HEK293 (cell line): ENCODE measurements at regions not wholly inside any gene's neighbourhood (a gene's known extent, or its start where the extent isn't known, plus 50 kb on each side); places are given as distances from the start of the nearest gene placed in this dataset.

ENCODE experiments used
- CTCF ChIA-PET: fragments of 350-600 bp; formaldehyde crosslinking; extraction: SDS; loops from one replicate; lab custom pipeline; 2021; ENCODE audit warnings: antibody characterized with exemption; lab: Yijun Ruan, JAX
- POLR2A ChIA-PET: fragments of 300-600 bp; formaldehyde crosslinking; extraction: SDS; loops from one replicate; lab custom pipeline; 2020; ENCODE audit warnings: antibody characterized with exemption, inconsistent platforms; lab: Yijun Ruan, JAX
- H3K27ac ChIP-seq: fragments of 200-500 bp; sonication (Bioruptor generic); 2 replicates; pipeline ENCODE4 v1.5.1; 2014; ENCODE audit warnings: low read depth, low read length, control low read depth, inconsistent platforms; ENCODE audit errors: extremely low read depth
- H3K36me3 ChIP-seq, 2 experiments: fragments of 200-500 bp in 1 of 2; sonication (Bioruptor generic) in 1 of 2; 1 replicate in 1 of 2; 2 replicates in 1 of 2; pipeline ENCODE4 v1.5.1; 2014 to 2017; ENCODE audit warnings: inconsistent platforms in 2 of 2, low read length in 2 of 2; ENCODE audit not compliant: control insufficient read depth in 2 of 2, insufficient read depth in 1 of 2
- H3K4me1 ChIP-seq: fragments of 200-500 bp; sonication (Bioruptor generic); 2 replicates; pipeline ENCODE4 v1.5.1; 2014; ENCODE audit warnings: mild to moderate bottlenecking, low read length, inconsistent platforms; ENCODE audit not compliant: control insufficient read depth, insufficient read depth
- H3K4me3 ChIP-seq: 2 replicates; pipeline ENCODE4 v1.5.1; 2011; ENCODE audit warnings: low read depth, mild to moderate bottlenecking, control low read depth, low read length, moderate library complexity
- H3K9me3 ChIP-seq: fragments of 200-500 bp; sonication (Bioruptor generic); 2 replicates; pipeline ENCODE4 v1.5.1; 2014; ENCODE audit warnings: low read depth, low read length, inconsistent platforms; ENCODE audit not compliant: control insufficient read depth, insufficient read depth
- BCL11A ChIP-seq: fragments of 450-650 bp; formaldehyde crosslinking; IDR thresholded peaks from 2 replicates; pipeline ENCODE4 v1.5.1; 2016; ENCODE audit warnings: low read depth, missing biosample characterization, missing genetic modification characterization
- PRDM1 ChIP-seq: fragments of 450-650 bp; formaldehyde crosslinking; IDR thresholded peaks from 2 replicates; pipeline ENCODE4; 2016; ENCODE audit warnings: missing biosample characterization, missing genetic modification characterization
- WT1 ChIP-seq: fragments of 450-650 bp; formaldehyde crosslinking; IDR thresholded peaks from 2 replicates; pipeline ENCODE4 v1.5.1; 2016; ENCODE audit warnings: missing biosample characterization, missing genetic modification characterization
- ZBTB8A ChIP-seq: fragments of 450-650 bp; formaldehyde crosslinking; IDR thresholded peaks from 2 replicates; pipeline ENCODE4 v1.5.1; 2016; ENCODE audit warnings: missing biosample characterization, missing genetic modification characterization
- ZFP41 ChIP-seq: fragments of 450-650 bp; formaldehyde crosslinking; IDR thresholded peaks from 2 replicates; pipeline ENCODE4 v1.5.1; 2016; ENCODE audit warnings: missing biosample characterization, missing genetic modification characterization, borderline replicate concordance
- ZNF114 ChIP-seq: fragments of 450-650 bp; formaldehyde crosslinking; IDR thresholded peaks from 2 replicates; pipeline ENCODE4 v1.5.0; 2017; ENCODE audit warnings: missing biosample characterization, missing genetic modification characterization
- ZNF2 ChIP-seq: fragments of 450-650 bp; formaldehyde crosslinking; IDR thresholded peaks from 2 replicates; pipeline ENCODE4 v1.5.1; 2016; ENCODE audit warnings: missing biosample characterization, missing genetic modification characterization
- ZNF202 ChIP-seq: fragments of 450-650 bp; formaldehyde crosslinking; IDR thresholded peaks from 2 replicates; pipeline ENCODE4 v1.5.1; 2016; ENCODE audit warnings: missing biosample characterization, missing genetic modification characterization, borderline replicate concordance
- ZNF221 ChIP-seq: fragments of 450-650 bp; formaldehyde crosslinking; IDR thresholded peaks from 2 replicates; pipeline ENCODE4 v1.5.1; 2017; ENCODE audit warnings: missing biosample characterization, missing genetic modification characterization, borderline replicate concordance
- ZNF239 ChIP-seq: fragments of 450-650 bp; formaldehyde crosslinking; IDR thresholded peaks from 2 replicates; pipeline ENCODE4 v1.5.1; 2016; ENCODE audit warnings: missing biosample characterization, missing genetic modification characterization
- ZNF311 ChIP-seq: fragments of 450-650 bp; formaldehyde crosslinking; IDR thresholded peaks from 2 replicates; pipeline ENCODE4 v1.5.1; 2017; ENCODE audit warnings: missing biosample characterization, missing genetic modification characterization, borderline replicate concordance
- ZNF558 ChIP-seq: fragments of 450-650 bp; formaldehyde crosslinking; IDR thresholded peaks from 2 replicates; pipeline ENCODE4 v1.5.1; 2016; ENCODE audit warnings: missing biosample characterization, missing genetic modification characterization
- ZNF585B ChIP-seq: fragments of 450-650 bp; formaldehyde crosslinking; IDR thresholded peaks from 2 replicates; pipeline ENCODE4 v1.5.1; 2016; ENCODE audit warnings: missing biosample characterization, missing genetic modification characterization
- ZXDB ChIP-seq: fragments of 450-650 bp; formaldehyde crosslinking; IDR thresholded peaks from 2 replicates; pipeline ENCODE4 v1.5.1; 2016; ENCODE audit warnings: missing biosample characterization, missing genetic modification characterization
- TF ChIP-seq, protein P1 (sequence below): fragments of 450-650 bp; formaldehyde crosslinking; IDR thresholded peaks from 2 replicates; pipeline ENCODE4 v1.5.1; 2016; ENCODE audit warnings: missing biosample characterization, missing genetic modification characterization
- TF ChIP-seq, protein P2 (sequence below): fragments of 450-650 bp; IDR thresholded peaks from 2 replicates; pipeline ENCODE4 v1.5.1; 2018; ENCODE audit warnings: missing biosample characterization, missing genetic modification characterization
- TF ChIP-seq, protein P3 (sequence below): fragments of 450-650 bp; formaldehyde crosslinking; IDR thresholded peaks from 2 replicates; pipeline ENCODE4 v1.5.1; 2016; ENCODE audit warnings: missing biosample characterization, missing genetic modification characterization
- TF ChIP-seq, protein P4 (sequence below): fragments of 450-650 bp; formaldehyde crosslinking; IDR thresholded peaks from 2 replicates; pipeline ENCODE4 v1.5.1; 2016; ENCODE audit warnings: missing biosample characterization, missing genetic modification characterization

DNA sequence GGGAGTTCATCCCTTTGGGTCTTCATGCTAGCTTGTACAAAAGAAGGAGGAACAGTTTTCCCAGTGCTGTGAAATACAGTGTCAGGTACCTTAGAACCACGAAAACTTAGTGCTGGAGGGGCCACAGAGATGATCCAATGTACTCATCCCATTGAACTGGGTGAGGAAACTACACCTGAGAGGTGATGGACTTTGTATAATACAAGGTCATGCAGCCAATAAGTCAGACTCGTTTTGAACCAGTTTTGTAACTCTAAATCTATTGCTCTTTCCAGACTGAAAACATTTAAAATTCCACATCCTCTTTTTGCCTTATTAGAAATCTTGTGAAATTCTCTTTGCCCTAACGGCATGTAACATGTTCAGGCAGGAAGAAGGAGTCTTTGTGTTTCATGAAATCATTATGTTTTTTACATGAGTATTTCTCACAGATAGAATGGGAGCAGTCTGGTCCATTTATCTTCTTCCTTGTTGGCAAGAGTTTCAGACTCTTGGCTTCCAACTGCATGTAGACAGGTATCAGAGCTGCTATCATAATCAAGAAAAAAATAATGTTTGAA lies 146.8 kb upstream of the FBXL7 start:
- no peaks in the 10 kb centered on the region for H3K36me3 ChIP-seq
- CTCF ChIA-PET, result no interaction called here
- POLR2A ChIA-PET, result no interaction called here
- TF ChIP-seq, protein P1, sequence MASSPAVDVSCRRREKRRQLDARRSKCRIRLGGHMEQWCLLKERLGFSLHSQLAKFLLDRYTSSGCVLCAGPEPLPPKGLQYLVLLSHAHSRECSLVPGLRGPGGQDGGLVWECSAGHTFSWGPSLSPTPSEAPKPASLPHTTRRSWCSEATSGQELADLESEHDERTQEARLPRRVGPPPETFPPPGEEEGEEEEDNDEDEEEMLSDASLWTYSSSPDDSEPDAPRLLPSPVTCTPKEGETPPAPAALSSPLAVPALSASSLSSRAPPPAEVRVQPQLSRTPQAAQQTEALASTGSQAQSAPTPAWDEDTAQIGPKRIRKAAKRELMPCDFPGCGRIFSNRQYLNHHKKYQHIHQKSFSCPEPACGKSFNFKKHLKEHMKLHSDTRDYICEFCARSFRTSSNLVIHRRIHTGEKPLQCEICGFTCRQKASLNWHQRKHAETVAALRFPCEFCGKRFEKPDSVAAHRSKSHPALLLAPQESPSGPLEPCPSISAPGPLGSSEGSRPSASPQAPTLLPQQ (tag by site-specific recombination), result no peak
- TF ChIP-seq, protein P2, sequence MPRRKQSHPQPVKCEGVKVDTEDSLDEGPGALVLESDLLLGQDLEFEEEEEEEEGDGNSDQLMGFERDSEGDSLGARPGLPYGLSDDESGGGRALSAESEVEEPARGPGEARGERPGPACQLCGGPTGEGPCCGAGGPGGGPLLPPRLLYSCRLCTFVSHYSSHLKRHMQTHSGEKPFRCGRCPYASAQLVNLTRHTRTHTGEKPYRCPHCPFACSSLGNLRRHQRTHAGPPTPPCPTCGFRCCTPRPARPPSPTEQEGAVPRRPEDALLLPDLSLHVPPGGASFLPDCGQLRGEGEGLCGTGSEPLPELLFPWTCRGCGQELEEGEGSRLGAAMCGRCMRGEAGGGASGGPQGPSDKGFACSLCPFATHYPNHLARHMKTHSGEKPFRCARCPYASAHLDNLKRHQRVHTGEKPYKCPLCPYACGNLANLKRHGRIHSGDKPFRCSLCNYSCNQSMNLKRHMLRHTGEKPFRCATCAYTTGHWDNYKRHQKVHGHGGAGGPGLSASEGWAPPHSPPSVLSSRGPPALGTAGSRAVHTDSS (tag by site-specific recombination), result no peak
- TF ChIP-seq ZNF2 (tag by site-specific recombination) (no peak), PRDM1 (tag by site-specific recombination) (no peak), ZNF221 (tag by site-specific recombination) (no peak), ZNF585B (no peak)
- TF ChIP-seq, all 188 proteins: peak for 0
- no peaks in the 10 kb centered on the region for H3K4me1 ChIP-seq
- no peak overlapping the region for H3K27ac ChIP-seq
- H3K4me3 ChIP-seq, result no peak overlapping the region
- H3K9me3 ChIP-seq, result no peaks in the 10 kb centered on the region

DNA sequence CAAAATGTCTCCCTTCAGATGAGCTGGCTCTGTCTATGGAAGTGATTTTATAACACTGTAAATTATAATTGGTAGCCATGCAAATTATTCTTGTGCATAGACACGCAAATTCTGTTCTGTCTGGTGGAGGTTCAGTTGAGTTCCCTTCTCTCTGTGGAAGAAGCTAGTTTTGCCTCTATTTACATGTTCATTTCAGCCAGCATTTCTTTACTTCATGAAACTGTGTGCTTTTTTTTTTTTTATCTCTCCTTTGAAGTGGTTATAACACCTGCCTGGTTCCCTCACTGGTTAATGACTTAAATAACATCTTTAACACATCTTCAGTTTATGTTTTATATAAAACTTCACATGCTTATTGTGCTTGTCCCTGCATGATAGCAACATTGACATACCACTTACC lies 149.4 kb upstream of the FBXL7 start:
- TF ChIP-seq ZNF239 (tag by site-specific recombination) (no peak), ZNF114 (tag by site-specific recombination) (no peak), ZNF311 (tag by site-specific recombination) (no peak), ZFP41 (tag by site-specific recombination) (no peak), ZNF558 (tag by site-specific recombination) (no peak), BCL11A (tag by site-specific recombination) (no peak), ZXDB (no peak), ZNF202 (tag by site-specific recombination) (no peak), WT1 (tag by site-specific recombination) (no peak), ZBTB8A (tag by site-specific recombination) (no peak)
- TF ChIP-seq, protein P3, sequence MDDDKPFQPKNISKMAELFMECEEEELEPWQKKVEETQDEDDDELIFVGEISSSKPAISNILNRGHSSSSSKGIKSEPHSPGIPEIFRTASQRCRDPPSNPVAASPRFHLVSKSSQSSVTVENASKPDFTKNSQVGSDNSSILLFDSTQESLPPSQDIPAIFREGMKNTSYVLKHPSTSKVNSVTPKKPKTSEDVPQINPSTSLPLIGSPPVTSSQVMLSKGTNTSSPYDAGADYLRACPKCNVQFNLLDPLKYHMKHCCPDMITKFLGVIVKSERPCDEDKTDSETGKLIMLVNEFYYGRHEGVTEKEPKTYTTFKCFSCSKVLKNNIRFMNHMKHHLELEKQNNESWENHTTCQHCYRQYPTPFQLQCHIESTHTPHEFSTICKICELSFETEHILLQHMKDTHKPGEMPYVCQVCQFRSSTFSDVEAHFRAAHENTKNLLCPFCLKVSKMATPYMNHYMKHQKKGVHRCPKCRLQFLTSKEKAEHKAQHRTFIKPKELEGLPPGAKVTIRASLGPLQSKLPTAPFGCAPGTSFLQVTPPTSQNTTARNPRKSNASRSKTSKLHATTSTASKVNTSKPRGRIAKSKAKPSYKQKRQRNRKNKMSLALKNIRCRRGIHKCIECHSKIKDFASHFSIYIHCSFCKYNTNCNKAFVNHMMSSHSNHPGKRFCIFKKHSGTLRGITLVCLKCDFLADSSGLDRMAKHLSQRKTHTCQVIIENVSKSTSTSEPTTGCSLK (tag by site-specific recombination), result no peak
- TF ChIP-seq, protein P4, sequence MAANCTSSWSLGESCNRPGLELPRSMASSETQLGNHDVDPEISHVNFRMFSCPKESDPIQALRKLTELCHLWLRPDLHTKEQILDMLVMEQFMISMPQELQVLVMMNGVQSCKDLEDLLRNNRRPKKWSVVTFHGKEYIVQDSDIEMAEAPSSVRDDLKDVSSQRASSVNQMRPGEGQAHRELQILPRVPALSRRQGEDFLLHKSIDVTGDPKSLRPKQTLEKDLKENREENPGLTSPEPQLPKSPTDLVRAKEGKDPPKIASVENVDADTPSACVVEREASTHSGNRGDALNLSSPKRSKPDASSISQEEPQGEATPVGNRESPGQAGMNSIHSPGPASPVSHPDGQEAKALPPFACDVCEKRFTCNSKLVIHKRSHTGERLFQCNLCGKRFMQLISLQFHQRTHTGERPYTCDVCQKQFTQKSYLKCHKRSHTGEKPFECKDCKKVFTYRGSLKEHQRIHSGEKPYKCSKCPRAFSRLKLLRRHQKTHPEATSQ (tag by site-specific recombination), result no peak
- H3K27ac ChIP-seq, result no peak overlapping the region
- ChIA-PET CTCF (no interaction called here), POLR2A (no interaction called here)
- H3K9me3 ChIP-seq, result no peaks in the 10 kb centered on the region
- H3K4me3 ChIP-seq, result no peak overlapping the region
- no peaks in the 10 kb centered on the region for H3K4me1 ChIP-seq
- H3K36me3 ChIP-seq, result no peaks in the 10 kb centered on the region
